A549 (cell line): ENCODE measurements at regions not wholly inside any gene's neighbourhood (a gene's known extent, or its start where the extent isn't known, plus 50 kb on each side); places are given as distances from the start of the nearest gene placed in this dataset.

Experiments used
- BHLHE40 ChIP-seq: IDR thresholded peaks from 2 replicates; pipeline ENCODE4 v1.6.1; 2012; ENCODE audit warnings: low read depth, low read length, inconsistent platforms
- CHD4 ChIP-seq: fragments of 200-600 bp; sonication (generic); IDR thresholded peaks from 2 replicates; pipeline ENCODE4 v1.6.1; 2016; ENCODE audit warnings: antibody characterized with exemption, mild to moderate bottlenecking, borderline replicate concordance
- EP300 ChIP-seq, 2 experiments: fragments of >200 bp; sonication (Bioruptor Twin); formaldehyde crosslinking; IDR thresholded peaks; 2 replicates in 1 of 2; 3 replicates in 1 of 2; pipeline ENCODE4 v1.6.1; 2016 to 2017
- JUNB ChIP-seq: fragments of >200 bp; sonication (Bioruptor Twin); formaldehyde crosslinking; IDR thresholded peaks from 2 replicates; pipeline ENCODE4 v1.6.1; 2016
- MAFK ChIP-seq: fragments of 450-650 bp; IDR thresholded peaks from 2 replicates; pipeline ENCODE4 v1.6.1; 2014; ENCODE audit not compliant: partially characterized antibody
- POLR2A ChIP-seq: IDR thresholded peaks from 2 replicates; pipeline ENCODE4 v1.6.1; 2012; ENCODE audit warnings: mild to moderate bottlenecking, low read length
- RARB ChIP-seq: fragments of 250-450 bp; sonication (Bioruptor Pico); IDR thresholded peaks from 2 replicates; pipeline ENCODE4 v1.8.0; 2021; ENCODE audit warnings: mild to moderate bottlenecking, moderate library complexity
- REST ChIP-seq: fragments of 200-600 bp; sonication (generic); IDR thresholded peaks from 2 replicates; pipeline ENCODE4 v1.6.1; 2016; ENCODE audit warnings: antibody characterized with exemption, mild to moderate bottlenecking, moderate library complexity
- TF ChIP-seq, protein P1 (sequence below): fragments of >200 bp; sonication (Bioruptor Twin); formaldehyde crosslinking; IDR thresholded peaks from 3 replicates; pipeline ENCODE4 v1.5.1; 2016

DNA sequence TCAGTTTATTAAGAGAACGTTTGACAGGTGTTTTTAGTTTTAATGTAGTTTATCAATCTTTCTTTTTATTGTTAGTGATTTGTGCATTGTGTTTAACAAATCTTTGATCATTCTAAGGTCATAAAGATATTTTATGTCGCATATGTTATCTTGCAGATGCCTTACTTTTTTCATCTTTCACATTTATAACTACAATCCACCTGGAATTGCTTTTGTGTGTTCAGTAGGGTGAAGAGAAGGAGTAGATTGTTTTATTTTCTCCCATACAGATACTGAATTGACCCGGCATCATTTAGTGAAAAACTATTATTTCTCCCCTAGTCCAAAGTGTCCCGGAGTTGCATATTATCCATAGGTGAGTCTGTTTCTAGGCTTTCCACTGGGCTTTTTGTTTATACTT, 179.4 kb upstream of the RGMB start:
- no peak for TF ChIP-seq REST
- TF ChIP-seq EP300 (IDR thresholded peaks at IDR 0.05), result no peak
- TF ChIP-seq, protein P1, sequence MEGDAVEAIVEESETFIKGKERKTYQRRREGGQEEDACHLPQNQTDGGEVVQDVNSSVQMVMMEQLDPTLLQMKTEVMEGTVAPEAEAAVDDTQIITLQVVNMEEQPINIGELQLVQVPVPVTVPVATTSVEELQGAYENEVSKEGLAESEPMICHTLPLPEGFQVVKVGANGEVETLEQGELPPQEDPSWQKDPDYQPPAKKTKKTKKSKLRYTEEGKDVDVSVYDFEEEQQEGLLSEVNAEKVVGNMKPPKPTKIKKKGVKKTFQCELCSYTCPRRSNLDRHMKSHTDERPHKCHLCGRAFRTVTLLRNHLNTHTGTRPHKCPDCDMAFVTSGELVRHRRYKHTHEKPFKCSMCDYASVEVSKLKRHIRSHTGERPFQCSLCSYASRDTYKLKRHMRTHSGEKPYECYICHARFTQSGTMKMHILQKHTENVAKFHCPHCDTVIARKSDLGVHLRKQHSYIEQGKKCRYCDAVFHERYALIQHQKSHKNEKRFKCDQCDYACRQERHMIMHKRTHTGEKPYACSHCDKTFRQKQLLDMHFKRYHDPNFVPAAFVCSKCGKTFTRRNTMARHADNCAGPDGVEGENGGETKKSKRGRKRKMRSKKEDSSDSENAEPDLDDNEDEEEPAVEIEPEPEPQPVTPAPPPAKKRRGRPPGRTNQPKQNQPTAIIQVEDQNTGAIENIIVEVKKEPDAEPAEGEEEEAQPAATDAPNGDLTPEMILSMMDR, result no peak
- no peak for TF ChIP-seq POLR2A
- no peak for TF ChIP-seq JUNB
- no peak for TF ChIP-seq BHLHE40
- no peak for TF ChIP-seq CHD4
- TF ChIP-seq MAFK, result no peak
- no peak for TF ChIP-seq RARB (CRISPR knock-in tag)
